H1 (cell line): ENCODE measurements at regions not wholly inside any gene's neighbourhood (a gene's known extent, or its start where the extent isn't known, plus 50 kb on each side); places are given as distances from the start of the nearest gene placed in this dataset.

ENCODE experiments used
- CTCF ChIA-PET: fragments of 300-600 bp; sonication (Branson Sonifier 250); formaldehyde crosslinking; loops from one replicate; lab custom pipeline; 2021; ENCODE audit not compliant: partially characterized antibody; lab: Charles Lee
- POLR2A ChIA-PET: fragments of 300-600 bp; sonication (Branson Sonifier 250); formaldehyde crosslinking; loops from one replicate; lab custom pipeline; 2021; ENCODE audit warnings: inconsistent platforms; ENCODE audit not compliant: partially characterized antibody; lab: Charles Lee
- DNase-seq, 2 experiments: peaks; one replicate each; pipeline versions ENCODE4 v3.0.0 to v3.0.0-alpha.2; 2010 to 2022; ENCODE audit warnings: low spot score in 2 of 2, low read depth in 1 of 2, mixed read lengths in 1 of 2
- FAIRE-seq: peaks from 2 replicates; lab custom pipeline; 2011; peaks lifted over from hg19 to GRCh38; lab: Jason Lieb, UNC
- H2AFZ ChIP-seq: 2 replicates; pipeline ENCODE4 v1.8.1; 2012; ENCODE audit warnings: low read length, inconsistent platforms
- H2AK5ac ChIP-seq: 2 replicates; pipeline ENCODE4 v1.6.1; 2013; ENCODE audit warnings: low read depth, low read length
- H2BK120ac ChIP-seq: replicated peaks from 2 replicates; pipeline ENCODE3; 2013; ENCODE audit warnings: low read depth, low read length, inconsistent platforms
- H2BK12ac ChIP-seq: 2 replicates; pipeline ENCODE4 v1.6.1; 2013; ENCODE audit warnings: low read depth, low read length
- H2BK15ac ChIP-seq: 2 replicates; pipeline ENCODE4 v1.6.1; 2013; ENCODE audit warnings: low read length
- H2BK20ac ChIP-seq: 2 replicates; pipeline ENCODE4 v1.6.1; 2013; ENCODE audit warnings: low read length
- H2BK5ac ChIP-seq: 2 replicates; pipeline ENCODE4 v1.6.1; 2013; ENCODE audit warnings: low read depth, low read length
- H3K14ac ChIP-seq: 2 replicates; pipeline ENCODE4 v1.6.1; 2013; ENCODE audit warnings: inconsistent platforms; ENCODE audit not compliant: insufficient read length
- H3K18ac ChIP-seq: 2 replicates; pipeline ENCODE4 v1.6.1; 2013; ENCODE audit warnings: low read length; ENCODE audit errors: extremely low read depth
- H3K23ac ChIP-seq: 2 replicates; pipeline ENCODE4 v1.6.1; 2013; ENCODE audit warnings: inconsistent platforms; ENCODE audit not compliant: insufficient read length
- H3K23me2 ChIP-seq: 2 replicates; pipeline ENCODE4 v1.6.1; 2013; ENCODE audit warnings: low read depth, low read length
- H3K27ac ChIP-seq: 2 replicates; pipeline ENCODE4 v1.6.1; 2011; ENCODE audit warnings: low read depth, low read length, inconsistent platforms
- H3K27me3 ChIP-seq, 4 experiments: replicated peaks in 1 of 4; 1 replicate in 1 of 4; 2 replicates in 3 of 4; pipeline versions ENCODE4 v1.6.1 to v1.8.1; 2011 to 2013; ENCODE audit warnings: low read length in 3 of 4, mild to moderate bottlenecking in 3 of 4, inconsistent platforms in 2 of 4, mixed read lengths in 2 of 4, moderate library complexity in 1 of 4; ENCODE audit not compliant: control insufficient read depth in 3 of 4, insufficient read depth in 3 of 4; ENCODE audit errors: extremely low read depth in 1 of 4
- H3K36me3 ChIP-seq, 4 experiments: 2 replicates each; pipeline versions ENCODE4 v1.6.1 to v1.8.1; 2011 to 2013; ENCODE audit warnings: mild to moderate bottlenecking in 4 of 4, low read length in 3 of 4, moderate library complexity in 2 of 4, control low read depth in 1 of 4, inconsistent platforms in 1 of 4; ENCODE audit not compliant: insufficient read depth in 4 of 4, control insufficient read depth in 2 of 4
- H3K4ac ChIP-seq: replicated peaks from 2 replicates; pipeline ENCODE3; 2013; ENCODE audit warnings: low read length, low read depth, mixed read lengths, inconsistent platforms; ENCODE audit not compliant: insufficient read length
- H3K4me1 ChIP-seq, 4 experiments: replicated peaks in 1 of 4; 1 replicate in 1 of 4; 2 replicates in 3 of 4; pipeline versions ENCODE4 v1.6.1 to v1.8.1; 2011 to 2013; ENCODE audit warnings: low read length in 3 of 4, inconsistent platforms in 2 of 4, mixed read lengths in 1 of 4; ENCODE audit not compliant: insufficient read depth in 4 of 4, control insufficient read depth in 3 of 4
- H3K4me2 ChIP-seq, 2 experiments: 2 replicates each; pipeline versions ENCODE4 v1.6.1 to v1.8.1; 2011 to 2013; ENCODE audit warnings: low read depth in 2 of 2, low read length in 2 of 2, control low read depth in 1 of 2, inconsistent platforms in 1 of 2, mild to moderate bottlenecking in 1 of 2; ENCODE audit not compliant: insufficient read depth in 1 of 2
- H3K4me3 ChIP-seq, 4 experiments: fragments of 200-600, 300-600 bp in 1 of 4; sonication (generic), shearing (Covaris generic), sonication (Bioruptor Twin) in 1 of 4; 2 replicates each; pipeline versions ENCODE4 v1.5.1 to v1.8.1; 2011 to 2016; ENCODE audit warnings: low read length in 4 of 4, low read depth in 3 of 4, control low read depth in 2 of 4, inconsistent platforms in 2 of 4, mild to moderate bottlenecking in 2 of 4, mixed read lengths in 1 of 4, moderate library complexity in 1 of 4; ENCODE audit not compliant: insufficient read depth in 2 of 4; ENCODE audit errors: extremely low read depth in 1 of 4
- H3K56ac ChIP-seq: replicated peaks from 2 replicates; pipeline ENCODE3; 2013; ENCODE audit warnings: low read depth, mild to moderate bottlenecking, mixed read lengths, low read length, inconsistent platforms; ENCODE audit not compliant: insufficient read length
- H3K79me1 ChIP-seq: 2 replicates; pipeline ENCODE4 v1.6.1; 2013; ENCODE audit warnings: low read depth, low read length, control low read depth
- H3K79me2 ChIP-seq, 2 experiments: 2 replicates each; pipeline versions ENCODE4 v1.6.1 to v1.8.1; 2012 to 2013; ENCODE audit warnings: low read length in 2 of 2, mild to moderate bottlenecking in 2 of 2, inconsistent platforms in 1 of 2; ENCODE audit not compliant: insufficient read depth in 2 of 2, control insufficient read depth in 1 of 2
- H3K9ac ChIP-seq, 4 experiments: replicated peaks in 1 of 4; 1 replicate in 1 of 4; 2 replicates in 3 of 4; pipeline versions ENCODE4 v1.6.1 to v1.8.1; 2011 to 2013; ENCODE audit warnings: low read depth in 3 of 4, low read length in 3 of 4, control low read depth in 2 of 4, mild to moderate bottlenecking in 2 of 4, moderate library complexity in 2 of 4, inconsistent platforms in 1 of 4; ENCODE audit errors: extremely low read depth in 1 of 4
- H3K9me3 ChIP-seq, 2 experiments: 2 replicates each; pipeline versions ENCODE4 v1.6.1 to v1.8.1; 2012 to 2013; ENCODE audit warnings: mild to moderate bottlenecking in 2 of 2, moderate library complexity in 2 of 2, control low read depth in 1 of 2, inconsistent platforms in 1 of 2, low read depth in 1 of 2, low read length in 1 of 2, mixed read lengths in 1 of 2; ENCODE audit not compliant: insufficient read depth in 2 of 2
- H4K20me1 ChIP-seq, 2 experiments: replicated peaks in 1 of 2; 2 replicates each; pipeline versions ENCODE3 to v1.8.1; 2011 to 2013; ENCODE audit warnings: inconsistent platforms in 2 of 2, low read length in 2 of 2, mild to moderate bottlenecking in 1 of 2; ENCODE audit not compliant: insufficient read depth in 2 of 2, control insufficient read depth in 1 of 2
- H4K5ac ChIP-seq: 2 replicates; pipeline ENCODE4 v1.6.1; 2013; ENCODE audit warnings: low read length, low read depth, mixed read lengths, inconsistent platforms; ENCODE audit not compliant: insufficient read length
- H4K8ac ChIP-seq: 2 replicates; pipeline ENCODE4 v1.8.0; 2013; ENCODE audit warnings: mild to moderate bottlenecking, moderate library complexity, low read length, inconsistent platforms; ENCODE audit not compliant: insufficient read depth; ENCODE audit errors: extremely low read depth
- H4K91ac ChIP-seq: replicated peaks from 2 replicates; pipeline ENCODE3; 2013; ENCODE audit warnings: low read length, mixed read lengths, inconsistent platforms; ENCODE audit not compliant: insufficient read length
- ATF2 ChIP-seq: IDR thresholded peaks from 2 replicates; pipeline ENCODE4 v1.6.1; 2012; ENCODE audit warnings: low read length, inconsistent platforms
- CHD2 ChIP-seq: IDR thresholded peaks from 2 replicates; pipeline ENCODE4 v1.6.1; 2012; ENCODE audit warnings: low read length, improper control_type of control experiment
- EGR1 ChIP-seq: IDR thresholded peaks from 2 replicates; pipeline ENCODE4 v1.6.1; 2011; ENCODE audit warnings: low read depth, low read length, borderline replicate concordance
- MAFK ChIP-seq: IDR thresholded peaks from 2 replicates; pipeline ENCODE4 v1.6.1; 2012; ENCODE audit warnings: low read depth, mild to moderate bottlenecking, improper control_type of control experiment, low read length
- POLR2A ChIP-seq, 2 experiments: IDR thresholded peaks; 1 replicate in 1 of 2; 2 replicates in 1 of 2; pipeline ENCODE4 v1.6.1; 2011; ENCODE audit warnings: low read depth in 2 of 2, low read length in 2 of 2, mild to moderate bottlenecking in 2 of 2; ENCODE audit errors: control extremely low read depth in 1 of 2
- RAD21 ChIP-seq, 2 experiments: IDR thresholded peaks in 1 of 2; conservative IDR thresholded peaks in 1 of 2; 2 replicates each; pipeline ENCODE4 v1.6.1; 2011; ENCODE audit warnings: low read depth in 2 of 2, low read length in 2 of 2, improper control_type of control experiment in 1 of 2, inconsistent platforms in 1 of 2, mild to moderate bottlenecking in 1 of 2, moderate library complexity in 1 of 2
- RBBP5 ChIP-seq: IDR thresholded peaks from 2 replicates; pipeline ENCODE4 v1.7.1; 2012; ENCODE audit warnings: low read depth, mild to moderate bottlenecking, inconsistent platforms, low read length, moderate library complexity, borderline replicate concordance
- SAP30 ChIP-seq: fragments of 300-600 bp; sonication (generic); IDR thresholded peaks from 2 replicates; pipeline ENCODE4 v1.7.1; 2012; ENCODE audit warnings: low read length, moderate library complexity, mild to moderate bottlenecking, inconsistent platforms; ENCODE audit not compliant: insufficient read depth, insufficient replicate concordance
- ZNF274 ChIP-seq: IDR thresholded peaks from 2 replicates; pipeline ENCODE4 v1.7.0; 2012; ENCODE audit warnings: low read length, borderline replicate concordance; ENCODE audit errors: extremely low read depth
- WGBS, 2 experiments: shearing (Covaris generic) in 1 of 2; methylation state at CpG; one replicate each; pipeline versions ENCODE4 v1.1.6 to v1.1.7; 2013 to 2015; ENCODE audit warnings: low lambda C conversion rate in 2 of 2, mixed read lengths in 2 of 2, inconsistent platforms in 1 of 2, low coverage in 1 of 2, missing lambda C conversion rate in 1 of 2; ENCODE audit not compliant: insufficient replicate concordance in 2 of 2, insufficient coverage in 1 of 2, insufficient read length in 1 of 2; ENCODE audit errors: extremely low coverage in 1 of 2, missing lambda C conversion rate in 1 of 2; 5-methylcytosine and 5-hydroxymethylcytosine counted together

DNA sequence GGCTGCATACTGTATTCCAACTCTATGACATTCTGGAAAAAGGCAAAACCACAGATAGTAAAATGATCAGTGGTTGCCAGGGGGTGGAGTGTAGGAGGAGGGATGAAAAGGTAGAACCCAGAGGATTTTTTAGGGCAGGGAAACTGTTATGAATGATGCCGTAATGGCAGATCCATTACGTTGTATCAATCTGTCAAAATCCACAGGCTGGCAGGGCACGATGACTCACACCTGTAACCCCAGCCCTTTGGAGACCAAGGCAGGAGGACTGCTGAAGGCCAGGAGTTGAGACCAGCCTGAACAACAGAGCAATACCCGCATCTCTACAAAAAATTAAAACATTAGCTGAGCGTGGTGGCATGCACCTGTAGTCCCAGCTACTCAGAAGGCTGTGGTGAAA lies 91.8 kb downstream of the RMI2 start:
- 94% methylated on average over 5 of the region's 5 CpGs; no CpG with 5 or more reads in 1 of the 2 experiments for WGBS, 2 experiments
- Histone ChIP-seq H4K20me1 (no peaks in the 10 kb centered on the region), H4K5ac (no peak overlapping the region), H3K23me2 (no peaks in the 10 kb centered on the region; the same call in 1 of the 2 replicates), H3K9me3 (no peaks in the 10 kb centered on the region; a peak in 1 of 4 replicates), H4K91ac (no peak overlapping the region), H3K14ac (no peak overlapping the region), H2BK12ac (no peak overlapping the region), H2BK20ac (no peak overlapping the region), H2BK5ac (no peak overlapping the region), H3K4me3 (no peak overlapping the region), H3K23ac (no peak overlapping the region), H3K36me3 (peaks cover 0 to 9% (median 0%) of the 10 kb centered on the region in 4 experiments; a peak in 3 of 8 replicates), H3K9ac (no peak overlapping the region), H3K56ac (no peak overlapping the region), H2AK5ac (no peak overlapping the region), H3K18ac (no peak overlapping the region), H3K27ac (no peak overlapping the region), H3K79me1 (no peaks in the 10 kb centered on the region), H4K8ac (no peak overlapping the region), H3K79me2 (no peaks in the 10 kb centered on the region; a peak in 1 of 4 replicates), H3K4me1 (no peaks in the 10 kb centered on the region), H3K4me2 (no peak overlapping the region), H3K4ac (no peak overlapping the region), H2AFZ (no peak overlapping the region), H2BK120ac (no peak overlapping the region), H3K27me3 (no peaks in the 10 kb centered on the region; a peak in 1 of 7 replicates), H2BK15ac (no peak overlapping the region)
- FAIRE-seq = no peak
- TF ChIP-seq RBBP5 (no peak), ATF2 (no peak), MAFK (no peak), SAP30 (no peak), RAD21 (IDR thresholded peaks at IDR 0.05 in 1 of 2, conservative IDR thresholded peaks at IDR 0.05 in 1 of 2; ENCODE audit: low read depth in 2 of 2, low read length in 2 of 2) (no peak), ZNF274 (no peak), CHD2 (no peak), EGR1 (no peak), POLR2A (IDR thresholded peaks at IDR 0.05; ENCODE audit: control extremely low read depth in 1 of 2, low read depth in 2 of 2, low read length in 2 of 2) (no peak)
- DNase-seq = no peak
- POLR2A ChIA-PET = interaction anchor here (0.6 to 1.7 kb wide), 3 partner anchors 11 to 100 kb away, joined by 4 to 5 read pairs (median 4); no protein-coding TSS in a partner anchor
- CTCF ChIA-PET = interaction anchor here (1.2 to 2.4 kb wide), 12 partner anchors 12 to 95 kb away, joined by 3 to 8 read pairs (median 4); no protein-coding TSS in a partner anchor
